ENCODE measurements at regions not wholly inside any gene's neighbourhood (a gene's known extent, or its start where the extent isn't known, plus 50 kb on each side); places are given as distances from the start of the nearest gene placed in this dataset.

DNA sequence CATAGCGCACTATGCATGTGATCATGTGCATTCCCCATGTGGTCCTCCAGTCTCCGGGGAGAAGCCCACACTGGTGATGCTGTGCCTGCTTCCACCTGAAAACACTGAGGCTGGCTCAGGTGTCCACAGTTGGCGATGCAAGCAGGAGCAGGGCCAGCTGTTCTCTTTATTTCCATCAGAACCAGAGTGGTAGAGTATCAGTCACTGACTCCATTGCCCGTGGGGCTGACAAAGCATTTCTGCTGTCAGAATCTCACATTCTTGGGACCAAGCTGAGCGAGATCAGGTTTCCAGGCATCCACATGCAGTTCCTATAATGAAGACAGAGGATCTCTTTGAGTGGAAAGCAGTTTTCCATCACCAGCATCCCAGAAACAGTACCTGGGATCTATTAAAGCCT lies 52.5 kb downstream of the GADD45G start:
- TF ChIP-seq, protein P1, sequence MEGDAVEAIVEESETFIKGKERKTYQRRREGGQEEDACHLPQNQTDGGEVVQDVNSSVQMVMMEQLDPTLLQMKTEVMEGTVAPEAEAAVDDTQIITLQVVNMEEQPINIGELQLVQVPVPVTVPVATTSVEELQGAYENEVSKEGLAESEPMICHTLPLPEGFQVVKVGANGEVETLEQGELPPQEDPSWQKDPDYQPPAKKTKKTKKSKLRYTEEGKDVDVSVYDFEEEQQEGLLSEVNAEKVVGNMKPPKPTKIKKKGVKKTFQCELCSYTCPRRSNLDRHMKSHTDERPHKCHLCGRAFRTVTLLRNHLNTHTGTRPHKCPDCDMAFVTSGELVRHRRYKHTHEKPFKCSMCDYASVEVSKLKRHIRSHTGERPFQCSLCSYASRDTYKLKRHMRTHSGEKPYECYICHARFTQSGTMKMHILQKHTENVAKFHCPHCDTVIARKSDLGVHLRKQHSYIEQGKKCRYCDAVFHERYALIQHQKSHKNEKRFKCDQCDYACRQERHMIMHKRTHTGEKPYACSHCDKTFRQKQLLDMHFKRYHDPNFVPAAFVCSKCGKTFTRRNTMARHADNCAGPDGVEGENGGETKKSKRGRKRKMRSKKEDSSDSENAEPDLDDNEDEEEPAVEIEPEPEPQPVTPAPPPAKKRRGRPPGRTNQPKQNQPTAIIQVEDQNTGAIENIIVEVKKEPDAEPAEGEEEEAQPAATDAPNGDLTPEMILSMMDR (IDR thresholded peaks at IDR 0.05; ENCODE audit: low read length) = no peak
- no peak for TF ChIP-seq EZH2 (IDR thresholded peaks at IDR 0.05; ENCODE audit: borderline replicate concordance, low read length)

Measured in OCI-LY1 (cell line).